Inferior parietal cortex (tissue), 1 donor: ENCODE measurements at regions not wholly inside any gene's neighbourhood (a gene's known extent, or its start where the extent isn't known, plus 50 kb on each side); places are given as distances from the start of the nearest gene placed in this dataset.
"Not testable (repeated sequence)": the region's sequence is repeated elsewhere in the genome, so short reads cannot be mapped to it uniquely, and the experiment has no call there.

Experiments
- DNase-seq: peaks from one replicate; pipeline ENCODE4 v3.0.0-alpha.2; 2016; ENCODE audit errors: extremely low spot score

- DNase-seq = no peak
Measured at GRCh38 chr2:16729335-16729734, 63.7 kb upstream of the CYRIA start.

GRCh38 chr2:16728351-16729136, 62.9 kb upstream of the CYRIA start:
- no peak for DNase-seq

GRCh38 chr2:16727849-16728248, 62.2 kb upstream of the CYRIA start:
- not testable (repeated sequence) for DNase-seq

- DNase-seq = peak; percentile 81
Measured at GRCh38 chr2:16727256-16727655, 61.6 kb upstream of the CYRIA start.

GRCh38 chr2:16726577-16726976, 60.9 kb upstream of the CYRIA start:
- DNase-seq = no peak

- DNase-seq = no peak
Measured at GRCh38 chr2:16726147-16726546, 60.5 kb upstream of the CYRIA start.

- no peak for DNase-seq
Measured at GRCh38 chr2:16725549-16725948, 59.9 kb upstream of the CYRIA start.

GRCh38 chr2:16722677-16723076, 57.0 kb upstream of the CYRIA start:
- no peak for DNase-seq

- DNase-seq = no peak
Measured at GRCh38 chr2:16722126-16722525, 56.5 kb upstream of the CYRIA start.

- not testable (repeated sequence) for DNase-seq
Measured at GRCh38 chr2:16721529-16721928, 55.9 kb upstream of the CYRIA start.

- DNase-seq = not testable (repeated sequence)
Measured at GRCh38 chr2:16720737-16721136, 55.1 kb upstream of the CYRIA start.

GRCh38 chr2:16719485-16719808, 53.8 kb upstream of the CYRIA start:
- DNase-seq = no peak

GRCh38 chr2:16718576-16719484, 53.2 kb upstream of the CYRIA start:
- no peak for DNase-seq

GRCh38 chr2:16717477-16717876, 51.8 kb upstream of the CYRIA start:
- DNase-seq = no peak

GRCh38 chr2:16716944-16717343, 51.3 kb upstream of the CYRIA start:
- DNase-seq = no peak

GRCh38 chr2:16716024-16716423, 50.4 kb upstream of the CYRIA start:
- no peak for DNase-seq
